SK-N-SH treated with all-trans-retinoic acid at 6 μM for 48 hours (cell line): ENCODE measurements at regions not wholly inside any gene's neighbourhood (a gene's known extent, or its start where the extent isn't known, plus 50 kb on each side); places are given as distances from the start of the nearest gene placed in this dataset.

Experiments used
- ARNTL ChIP-seq: fragments of 450-650 bp; formaldehyde crosslinking; IDR thresholded peaks from 2 replicates; pipeline ENCODE4 v1.5.0; 2020; ENCODE audit warnings: low read depth, mild to moderate bottlenecking, moderate library complexity, borderline replicate concordance
- CSDC2 ChIP-seq: fragments of 250-450 bp; sonication (Bioruptor Pico); IDR thresholded peaks from 2 replicates; pipeline ENCODE4 v1.5.0; 2020; ENCODE audit warnings: mild to moderate bottlenecking, moderate library complexity
- GLIS3 ChIP-seq: fragments of 250-450 bp; sonication (Bioruptor Pico); IDR thresholded peaks from 2 replicates; pipeline ENCODE4 v1.5.0; 2020; ENCODE audit warnings: mild to moderate bottlenecking, moderate library complexity
- ISL1 ChIP-seq: fragments of 250-450 bp; sonication (Bioruptor Pico); IDR thresholded peaks from 2 replicates; pipeline ENCODE4 v2.1.2; 2022; ENCODE audit warnings: mild to moderate bottlenecking, moderate library complexity
- RARB ChIP-seq: fragments of 250-450 bp; sonication (Bioruptor Pico); IDR thresholded peaks from 2 replicates; pipeline ENCODE4 v1.8.0; 2021; ENCODE audit warnings: mild to moderate bottlenecking, moderate library complexity
- SNAI2 ChIP-seq: fragments of 250-450 bp; sonication (Bioruptor Pico); IDR thresholded peaks from 2 replicates; pipeline ENCODE4 v1.5.0; 2020; ENCODE audit warnings: mild to moderate bottlenecking, moderate library complexity
- ZC3H10 ChIP-seq: fragments of 250-450 bp; sonication (Bioruptor Pico); IDR thresholded peaks from 2 replicates; pipeline ENCODE4 v1.5.1; 2021; ENCODE audit warnings: mild to moderate bottlenecking, moderate library complexity
- ZFP3 ChIP-seq: fragments of 250-450 bp; sonication (Bioruptor Pico); IDR thresholded peaks from 2 replicates; pipeline ENCODE4 v1.5.0; 2020; ENCODE audit warnings: mild to moderate bottlenecking, moderate library complexity
- ZFP30 ChIP-seq: fragments of 450-650 bp; formaldehyde crosslinking; IDR thresholded peaks from 2 replicates; pipeline ENCODE4 v1.5.0; 2022; ENCODE audit warnings: mild to moderate bottlenecking, moderate library complexity
- ZNF565 ChIP-seq: fragments of 450-650 bp; formaldehyde crosslinking; conservative IDR thresholded peaks from 2 replicates; pipeline ENCODE4 v1.5.0; 2020; ENCODE audit warnings: low read depth, mild to moderate bottlenecking, moderate library complexity
- ZNF70 ChIP-seq: fragments of 450-650 bp; formaldehyde crosslinking; IDR thresholded peaks from 2 replicates; pipeline ENCODE4 v1.5.0; 2020; ENCODE audit warnings: mild to moderate bottlenecking, moderate library complexity
- TF ChIP-seq, protein P1 (sequence below): fragments of 250-450 bp; sonication (Bioruptor Pico); IDR thresholded peaks from 2 replicates; pipeline ENCODE4 v1.5.1; 2020; ENCODE audit warnings: low read depth, mild to moderate bottlenecking, moderate library complexity
- TF ChIP-seq, protein P2 (sequence below): fragments of 250-450 bp; sonication (Bioruptor Pico); IDR thresholded peaks from 2 replicates; pipeline ENCODE4 v1.5.1; 2021; ENCODE audit warnings: mild to moderate bottlenecking, moderate library complexity
- TF ChIP-seq, protein P3 (sequence below): fragments of 250-450 bp; sonication (Bioruptor Pico); IDR thresholded peaks from 2 replicates; pipeline ENCODE4 v1.8.0; 2020; ENCODE audit warnings: mild to moderate bottlenecking, moderate library complexity, borderline replicate concordance

DNA sequence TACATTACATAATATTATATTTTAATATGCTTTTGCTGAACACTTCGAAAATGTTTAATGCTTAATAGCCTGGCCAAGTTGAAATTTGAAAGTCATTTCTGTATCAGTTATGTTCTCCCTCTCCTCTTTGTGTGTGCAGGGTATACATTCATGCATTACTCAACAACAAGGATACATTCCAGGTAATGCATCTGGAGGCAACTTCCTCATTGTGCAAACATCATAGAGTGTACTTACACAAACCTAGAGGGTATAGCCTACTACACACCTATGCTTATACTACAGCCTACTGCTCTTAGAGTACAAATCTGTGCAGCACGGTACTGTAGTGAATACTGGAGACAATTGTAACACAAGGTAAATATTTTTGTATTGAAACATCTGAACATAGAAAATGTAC, 407.3 kb downstream of the MRPL39 start:
- TF ChIP-seq, protein P1, sequence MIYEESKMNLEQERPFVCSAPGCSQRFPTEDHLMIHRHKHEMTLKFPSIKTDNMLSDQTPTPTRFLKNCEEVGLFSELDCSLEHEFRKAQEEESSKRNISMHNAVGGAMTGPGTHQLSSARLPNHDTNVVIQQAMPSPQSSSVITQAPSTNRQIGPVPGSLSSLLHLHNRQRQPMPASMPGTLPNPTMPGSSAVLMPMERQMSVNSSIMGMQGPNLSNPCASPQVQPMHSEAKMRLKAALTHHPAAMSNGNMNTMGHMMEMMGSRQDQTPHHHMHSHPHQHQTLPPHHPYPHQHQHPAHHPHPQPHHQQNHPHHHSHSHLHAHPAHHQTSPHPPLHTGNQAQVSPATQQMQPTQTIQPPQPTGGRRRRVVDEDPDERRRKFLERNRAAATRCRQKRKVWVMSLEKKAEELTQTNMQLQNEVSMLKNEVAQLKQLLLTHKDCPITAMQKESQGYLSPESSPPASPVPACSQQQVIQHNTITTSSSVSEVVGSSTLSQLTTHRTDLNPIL (CRISPR knock-in tag) = no peak
- TF ChIP-seq, protein P2, sequence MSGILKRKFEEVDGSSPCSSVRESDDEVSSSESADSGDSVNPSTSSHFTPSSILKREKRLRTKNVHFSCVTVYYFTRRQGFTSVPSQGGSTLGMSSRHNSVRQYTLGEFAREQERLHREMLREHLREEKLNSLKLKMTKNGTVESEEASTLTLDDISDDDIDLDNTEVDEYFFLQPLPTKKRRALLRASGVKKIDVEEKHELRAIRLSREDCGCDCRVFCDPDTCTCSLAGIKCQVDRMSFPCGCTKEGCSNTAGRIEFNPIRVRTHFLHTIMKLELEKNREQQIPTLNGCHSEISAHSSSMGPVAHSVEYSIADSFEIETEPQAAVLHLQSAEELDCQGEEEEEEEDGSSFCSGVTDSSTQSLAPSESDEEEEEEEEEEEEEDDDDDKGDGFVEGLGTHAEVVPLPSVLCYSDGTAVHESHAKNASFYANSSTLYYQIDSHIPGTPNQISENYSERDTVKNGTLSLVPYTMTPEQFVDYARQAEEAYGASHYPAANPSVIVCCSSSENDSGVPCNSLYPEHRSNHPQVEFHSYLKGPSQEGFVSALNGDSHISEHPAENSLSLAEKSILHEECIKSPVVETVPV (CRISPR knock-in tag) = no peak
- TF ChIP-seq CSDC2 (no peak), ZFP3 (CRISPR knock-in tag) (no peak), RARB (no peak), ZFP30 (CRISPR knock-in tag) (no peak), ISL1 (no peak), ZNF565 (CRISPR knock-in tag) (no peak), SNAI2 (no peak), ARNTL (CRISPR knock-in tag) (no peak), ZNF70 (CRISPR knock-in tag) (no peak), ZC3H10 (CRISPR knock-in tag) (no peak), GLIS3 (CRISPR knock-in tag) (no peak)
- TF ChIP-seq, protein P3, sequence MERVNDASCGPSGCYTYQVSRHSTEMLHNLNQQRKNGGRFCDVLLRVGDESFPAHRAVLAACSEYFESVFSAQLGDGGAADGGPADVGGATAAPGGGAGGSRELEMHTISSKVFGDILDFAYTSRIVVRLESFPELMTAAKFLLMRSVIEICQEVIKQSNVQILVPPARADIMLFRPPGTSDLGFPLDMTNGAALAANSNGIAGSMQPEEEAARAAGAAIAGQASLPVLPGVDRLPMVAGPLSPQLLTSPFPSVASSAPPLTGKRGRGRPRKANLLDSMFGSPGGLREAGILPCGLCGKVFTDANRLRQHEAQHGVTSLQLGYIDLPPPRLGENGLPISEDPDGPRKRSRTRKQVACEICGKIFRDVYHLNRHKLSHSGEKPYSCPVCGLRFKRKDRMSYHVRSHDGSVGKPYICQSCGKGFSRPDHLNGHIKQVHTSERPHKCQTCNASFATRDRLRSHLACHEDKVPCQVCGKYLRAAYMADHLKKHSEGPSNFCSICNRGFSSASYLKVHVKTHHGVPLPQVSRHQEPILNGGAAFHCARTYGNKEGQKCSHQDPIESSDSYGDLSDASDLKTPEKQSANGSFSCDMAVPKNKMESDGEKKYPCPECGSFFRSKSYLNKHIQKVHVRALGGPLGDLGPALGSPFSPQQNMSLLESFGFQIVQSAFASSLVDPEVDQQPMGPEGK = no peak
